DLD1 (cell line): ENCODE measurements at regions not wholly inside any gene's neighbourhood (a gene's known extent, or its start where the extent isn't known, plus 50 kb on each side); places are given as distances from the start of the nearest gene placed in this dataset.
"Not testable (repeated sequence)": the region's sequence is repeated elsewhere in the genome, so short reads cannot be mapped to it uniquely, and the experiment has no call there.

Source experiments
- in situ Hi-C: cut with HindIII; loops from 2 replicates; pipeline ENCODE4 v1.10.0; 2017; ENCODE audit warnings: low sequenced_read_pairs

GRCh38 chr6:164744301-164744700, 565.1 kb downstream of the C6orf118 start:
- in situ Hi-C loops: no loop called here

DNA sequence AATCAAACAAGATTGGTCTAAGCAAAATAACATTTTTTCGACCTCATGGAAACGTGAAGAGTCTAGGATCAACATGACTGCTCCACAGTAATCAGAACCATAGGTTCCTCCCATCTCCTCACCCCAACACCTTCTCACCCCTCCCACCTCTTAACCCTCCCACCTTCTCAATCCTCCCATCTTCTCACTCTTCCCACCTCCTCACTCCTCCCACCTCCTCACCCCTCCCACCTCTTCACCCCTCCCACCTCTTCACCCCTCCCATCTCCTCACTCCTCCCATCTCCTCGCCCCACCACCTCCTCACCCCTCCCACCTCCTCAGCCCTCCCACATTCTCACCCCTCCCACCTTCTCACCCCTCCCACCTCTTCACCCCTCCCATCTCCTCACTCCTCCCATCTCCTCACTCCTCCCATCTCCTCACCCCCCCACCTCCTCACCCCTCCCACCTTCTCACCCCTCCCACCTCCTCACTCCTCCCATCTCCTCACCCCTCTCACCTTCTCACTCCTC, 567.4 kb downstream of the C6orf118 start:
- in situ Hi-C loops: no loop called here

DNA sequence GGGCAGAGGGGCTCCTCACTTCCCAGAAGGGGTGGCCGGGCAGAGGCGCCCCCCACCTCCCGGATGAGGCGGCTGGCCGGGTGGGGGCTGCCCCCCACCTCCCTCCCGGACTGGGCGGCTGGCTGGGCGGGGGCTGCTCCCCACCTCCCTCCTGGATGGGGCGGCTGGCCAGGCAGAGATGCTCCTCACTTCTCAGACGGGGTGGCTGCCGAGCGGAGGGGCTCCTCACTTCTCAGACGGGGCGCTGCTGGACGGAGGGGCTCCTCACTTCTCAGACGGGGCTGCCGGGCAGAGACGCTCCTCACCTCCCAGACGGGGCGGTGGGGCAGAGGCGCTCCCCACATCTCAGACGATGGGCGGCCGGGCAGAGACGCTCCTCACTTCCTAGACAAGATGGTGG, 573.3 kb downstream of the C6orf118 start:
- in situ Hi-C loops: not testable (repeated sequence)

DNA sequence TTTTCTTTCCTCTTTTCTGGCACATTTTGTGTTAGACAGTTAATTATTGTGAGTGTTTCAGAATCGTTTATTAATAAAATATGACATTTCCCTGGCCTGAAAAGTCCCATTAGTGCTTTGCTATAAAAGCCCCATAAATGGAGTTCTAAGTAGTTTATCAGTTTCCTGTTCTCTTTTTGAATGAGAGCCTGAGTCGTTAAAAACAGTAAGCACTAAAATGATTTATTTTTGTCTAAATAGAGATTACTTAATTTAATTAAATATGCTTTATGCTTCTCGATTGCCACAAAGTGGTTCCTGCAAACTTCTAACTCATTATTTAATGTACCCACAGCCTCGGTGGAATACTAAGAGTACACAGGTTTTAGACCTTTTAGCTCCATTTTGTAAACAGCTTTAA, 577.9 kb downstream of the C6orf118 start:
- in situ Hi-C loops: no loop called here

- in situ Hi-C loops: no loop called here
Measured at GRCh38 chr6:164721460-164721859, 587.9 kb downstream of the C6orf118 start.

DNA sequence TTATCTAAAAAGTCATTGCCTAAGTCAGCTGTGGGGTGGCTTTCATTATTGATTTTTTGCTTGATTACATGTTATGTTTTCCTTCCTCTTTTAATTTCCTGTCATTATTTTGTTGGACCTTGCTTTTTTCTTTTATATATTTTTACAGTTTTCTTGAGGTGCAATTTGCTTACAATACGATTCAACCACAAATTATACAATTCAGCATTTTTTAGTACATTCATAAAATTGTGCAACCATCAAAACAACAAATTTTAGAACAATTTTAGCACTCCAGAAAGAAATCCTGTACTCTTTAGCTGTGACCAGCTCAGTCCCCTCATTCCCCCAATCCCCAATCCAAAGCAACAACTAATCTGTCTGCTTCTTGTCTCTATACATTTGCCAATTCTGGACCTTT, 608.9 kb downstream of the C6orf118 start:
- in situ Hi-C loops: no loop called here

DNA sequence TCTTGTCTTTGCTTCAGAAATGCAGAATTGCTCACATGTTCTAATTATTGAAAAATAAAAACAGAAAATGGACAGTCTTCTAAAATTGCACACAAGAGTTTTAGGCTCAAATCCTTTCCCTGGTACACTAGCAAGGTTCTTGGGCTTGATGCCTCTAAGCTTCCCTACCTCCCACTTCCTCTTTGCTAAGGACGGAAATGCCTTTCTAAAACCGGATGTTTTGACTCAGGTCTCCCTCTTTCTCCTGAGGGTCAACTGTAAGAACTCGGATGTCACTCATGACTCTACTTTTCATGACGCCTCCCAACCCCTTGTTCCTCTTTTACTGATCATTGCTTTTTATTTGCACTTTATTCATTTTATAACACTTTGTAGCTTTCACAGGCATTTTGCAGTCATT, 613.5 kb downstream of the C6orf118 start:
- in situ Hi-C loops: no loop called here

DNA sequence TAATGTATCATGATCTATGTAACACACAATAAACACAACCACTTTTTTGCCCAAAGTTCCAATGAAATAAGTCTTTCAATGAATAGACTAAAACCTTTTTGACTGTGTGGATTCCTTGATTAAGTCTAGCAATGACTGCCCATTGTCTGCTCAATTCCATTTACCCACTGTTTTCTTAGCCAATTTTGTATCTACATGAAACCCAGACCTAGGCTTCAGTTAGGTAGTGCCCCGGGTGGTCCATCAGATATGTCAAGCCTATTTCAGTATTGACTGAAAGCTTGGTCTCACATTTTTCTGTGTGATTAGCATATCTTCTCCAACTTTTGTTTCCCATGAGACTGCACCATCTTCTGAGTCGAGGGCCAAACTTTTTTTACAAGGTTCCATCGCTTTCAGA, 615.0 kb downstream of the C6orf118 start:
- in situ Hi-C loops: no loop called here

- in situ Hi-C loops: no loop called here
Measured at GRCh38 chr6:164693944-164694343, 615.5 kb downstream of the C6orf118 start.

GRCh38 chr6:164692772-164693510, 616.5 kb downstream of the C6orf118 start:
- in situ Hi-C loops: no loop called here

- in situ Hi-C loops: no loop called here
Measured at GRCh38 chr6:164690702-164691500, 618.5 kb downstream of the C6orf118 start.

DNA sequence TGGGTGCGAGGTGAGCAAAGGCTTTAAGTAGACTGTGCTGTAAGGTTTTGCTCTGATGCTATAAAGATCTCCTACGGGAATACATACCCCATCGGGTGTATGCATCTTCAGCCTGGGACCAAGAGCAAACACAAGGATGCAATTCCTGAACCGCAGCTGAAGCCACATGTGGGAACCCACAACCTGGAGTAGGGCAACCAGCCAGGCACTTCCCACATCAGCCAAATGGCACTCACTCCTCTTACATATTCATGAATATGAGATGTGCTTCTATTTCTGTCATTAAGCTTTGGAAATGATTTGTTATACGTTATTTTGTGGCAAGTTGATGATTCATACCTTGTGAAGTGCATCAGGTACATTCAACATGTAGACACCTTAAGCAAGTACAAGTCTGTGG, 619.2 kb downstream of the C6orf118 start:
- in situ Hi-C loops: no loop called here

- in situ Hi-C loops: no loop called here
Measured at GRCh38 chr6:164665328-164665727, 644.1 kb downstream of the C6orf118 start.

GRCh38 chr6:164663634-164664033, 645.8 kb downstream of the C6orf118 start:
- in situ Hi-C loops: no loop called here

- in situ Hi-C loops: no loop called here
Measured at GRCh38 chr6:164661716-164662115, 647.7 kb downstream of the C6orf118 start.

- in situ Hi-C loops: no loop called here
Measured at GRCh38 chr6:164660781-164661180, 648.6 kb downstream of the C6orf118 start.

GRCh38 chr6:164640956-164641355, 668.4 kb downstream of the C6orf118 start:
- in situ Hi-C loops: no loop called here

DNA sequence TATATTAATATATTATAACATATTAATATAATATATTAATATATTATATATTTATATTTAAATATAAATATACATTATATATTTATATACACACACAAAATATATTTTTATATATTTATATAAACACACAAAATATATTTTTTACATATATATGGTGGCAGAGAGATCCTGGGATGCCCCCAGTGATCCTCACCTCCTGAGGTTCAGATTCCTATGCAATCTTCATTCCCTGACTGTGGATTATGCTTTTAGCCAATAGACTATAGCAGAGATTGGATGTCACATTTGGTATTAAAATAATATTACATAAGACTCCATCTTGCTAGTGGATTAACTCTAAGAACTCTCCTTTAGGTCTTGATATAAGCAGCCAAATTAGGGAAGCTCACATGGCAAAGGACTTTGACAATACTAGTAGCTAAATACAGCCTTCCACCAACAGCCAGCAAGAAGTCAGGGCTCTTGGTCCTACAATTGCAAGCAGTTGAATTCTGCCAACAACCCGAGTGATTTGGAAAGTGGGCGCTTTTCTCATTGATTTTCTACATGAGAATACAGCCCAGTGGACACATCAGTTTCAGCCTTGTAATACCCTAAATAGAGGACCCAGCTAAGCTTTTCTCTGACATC, 681.0 kb downstream of the C6orf118 start:
- in situ Hi-C loops: no loop called here

DNA sequence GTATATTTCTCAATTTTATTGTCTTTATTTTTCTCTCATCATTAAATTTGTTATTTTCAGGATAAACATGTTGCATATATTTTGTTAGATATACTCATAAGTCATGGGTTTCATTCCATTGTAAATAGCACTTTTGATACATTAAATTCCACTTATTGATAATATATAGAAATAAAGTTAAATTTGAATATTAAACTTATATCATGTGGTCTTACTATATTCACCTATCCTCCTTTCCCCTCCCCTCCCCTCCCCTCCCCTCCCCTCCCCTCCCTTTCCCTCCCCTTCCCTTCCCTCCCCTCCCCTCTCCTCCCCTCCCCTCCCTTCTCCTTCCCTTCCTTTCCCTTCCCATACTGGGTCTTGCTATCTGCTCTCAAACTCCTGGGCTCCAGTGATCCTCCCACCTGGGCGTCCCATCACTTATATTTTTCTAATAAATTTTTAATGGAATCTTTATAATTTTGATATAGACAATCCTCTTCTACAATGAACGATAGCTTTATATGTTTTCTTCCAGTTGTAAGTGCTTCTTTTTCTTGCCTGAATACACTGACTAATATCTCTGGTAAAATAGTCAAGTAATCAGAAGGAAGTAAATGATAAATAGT, 692.4 kb downstream of the C6orf118 start:
- in situ Hi-C loops: no loop called here

DNA sequence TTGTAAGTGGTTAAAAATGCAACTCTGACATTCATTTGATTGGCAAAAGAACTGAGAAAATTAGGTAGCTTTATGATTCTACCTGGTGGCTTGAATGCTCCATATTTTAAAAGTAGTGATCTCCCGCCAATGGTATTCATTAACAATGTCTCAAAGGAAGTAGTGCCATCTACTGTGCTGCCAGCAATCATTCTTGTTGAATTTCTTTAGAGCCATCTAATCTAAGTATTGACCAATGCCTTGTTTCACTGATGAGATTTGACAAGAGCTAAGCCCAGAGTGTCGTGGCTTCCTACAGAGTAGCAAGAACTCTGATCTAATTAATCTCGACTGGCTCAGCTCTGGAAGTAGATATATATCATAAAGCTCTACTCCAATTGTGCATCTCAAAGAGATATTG, 696.7 kb downstream of the C6orf118 start:
- in situ Hi-C loops: no loop called here

DNA sequence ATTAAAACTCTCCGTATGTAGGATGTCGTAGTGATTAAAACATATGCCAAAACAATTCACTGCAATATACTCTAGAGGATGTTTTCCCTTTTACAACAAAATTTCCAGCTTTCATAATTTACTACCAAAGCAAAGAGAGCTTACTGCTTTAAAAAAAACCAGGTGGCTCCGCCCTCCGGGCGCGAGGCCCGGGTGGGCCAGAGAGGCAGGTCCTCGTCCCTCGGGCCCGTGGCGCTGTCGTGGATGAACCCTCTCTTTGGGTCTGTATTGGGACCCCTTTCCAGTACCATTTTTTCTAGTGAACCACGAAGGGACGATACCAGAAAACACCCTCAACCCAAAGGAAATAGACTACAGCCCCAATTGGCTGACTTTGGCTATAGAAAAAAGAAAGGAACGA, 698.5 kb downstream of the C6orf118 start:
- in situ Hi-C loops: not testable (repeated sequence)
